GM13976 (cell line): ENCODE measurements at regions not wholly inside any gene's neighbourhood (a gene's known extent, or its start where the extent isn't known, plus 50 kb on each side); places are given as distances from the start of the nearest gene placed in this dataset.

Source experiments
- DNase-seq: peaks from one replicate; pipeline ENCODE4 v3.0.0; 2012; ENCODE audit warnings: low spot score
- in situ Hi-C: fragments of 300-500 bp; cut with MboI; formaldehyde crosslinking; loops from one replicate; pipeline ENCODE4 v1.12.0; 2022; ENCODE audit warnings: low sequenced_read_pairs, mixed read lengths, inconsistent platforms; ENCODE audit not compliant: unreplicated experiment
- TF ChIP-seq, protein P1 (sequence below): IDR thresholded peaks from 2 replicates; pipeline ENCODE4 v1.5.1; 2012; ENCODE audit warnings: borderline replicate concordance, mild to moderate bottlenecking; ENCODE audit not compliant: insufficient read depth; ENCODE audit errors: extremely low read depth, missing control alignments, control extremely low read depth

DNA sequence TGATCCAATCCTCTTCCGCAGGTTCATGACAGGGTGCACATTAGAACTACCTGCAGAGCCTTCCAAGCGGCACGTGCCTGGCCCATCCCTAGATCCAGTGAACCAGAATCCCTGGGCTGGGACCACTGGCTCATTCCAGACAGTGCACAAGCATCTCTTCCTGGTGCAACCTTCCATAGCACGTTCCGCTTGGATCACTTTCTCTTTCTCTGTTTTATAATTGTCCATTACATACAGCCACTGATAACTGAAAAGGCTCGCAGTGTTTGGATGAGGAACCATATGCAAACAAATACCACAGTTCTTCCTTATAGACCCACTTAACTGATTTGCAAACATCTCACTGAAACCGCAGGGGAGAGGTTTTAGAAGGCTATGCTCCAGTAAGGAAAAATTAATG lies 59.6 kb upstream of the DDR1 start:
- in situ Hi-C loops, result loop anchor here (10.0 kb wide), 1 partner anchor 250 kb away; no protein-coding TSS in a partner anchor
- TF ChIP-seq, protein P1, sequence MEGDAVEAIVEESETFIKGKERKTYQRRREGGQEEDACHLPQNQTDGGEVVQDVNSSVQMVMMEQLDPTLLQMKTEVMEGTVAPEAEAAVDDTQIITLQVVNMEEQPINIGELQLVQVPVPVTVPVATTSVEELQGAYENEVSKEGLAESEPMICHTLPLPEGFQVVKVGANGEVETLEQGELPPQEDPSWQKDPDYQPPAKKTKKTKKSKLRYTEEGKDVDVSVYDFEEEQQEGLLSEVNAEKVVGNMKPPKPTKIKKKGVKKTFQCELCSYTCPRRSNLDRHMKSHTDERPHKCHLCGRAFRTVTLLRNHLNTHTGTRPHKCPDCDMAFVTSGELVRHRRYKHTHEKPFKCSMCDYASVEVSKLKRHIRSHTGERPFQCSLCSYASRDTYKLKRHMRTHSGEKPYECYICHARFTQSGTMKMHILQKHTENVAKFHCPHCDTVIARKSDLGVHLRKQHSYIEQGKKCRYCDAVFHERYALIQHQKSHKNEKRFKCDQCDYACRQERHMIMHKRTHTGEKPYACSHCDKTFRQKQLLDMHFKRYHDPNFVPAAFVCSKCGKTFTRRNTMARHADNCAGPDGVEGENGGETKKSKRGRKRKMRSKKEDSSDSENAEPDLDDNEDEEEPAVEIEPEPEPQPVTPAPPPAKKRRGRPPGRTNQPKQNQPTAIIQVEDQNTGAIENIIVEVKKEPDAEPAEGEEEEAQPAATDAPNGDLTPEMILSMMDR, result no peak
- DNase-seq, result no peak

DNA sequence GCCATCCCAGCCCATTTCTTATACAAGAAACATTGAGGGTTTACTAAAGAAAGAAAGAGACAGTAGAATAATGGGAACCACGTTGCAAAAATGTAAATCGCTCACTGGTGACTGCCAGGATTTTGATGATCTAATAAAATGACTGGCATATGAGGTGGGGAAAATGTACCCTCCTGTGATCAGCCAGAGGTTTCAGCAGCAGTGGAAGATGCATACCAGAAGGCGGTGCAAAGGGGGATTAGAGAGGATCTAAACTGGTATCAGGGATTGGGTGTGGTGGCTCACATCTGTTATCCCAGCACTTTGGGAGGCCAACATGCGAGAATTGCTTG lies 60.8 kb upstream of the DDR1 start:
- in situ Hi-C loops, result loop anchor here (10.0 kb wide), 1 partner anchor 251 kb away; no protein-coding TSS in a partner anchor
- TF ChIP-seq, protein P1, result no peak
- DNase-seq, result no peak

DNA sequence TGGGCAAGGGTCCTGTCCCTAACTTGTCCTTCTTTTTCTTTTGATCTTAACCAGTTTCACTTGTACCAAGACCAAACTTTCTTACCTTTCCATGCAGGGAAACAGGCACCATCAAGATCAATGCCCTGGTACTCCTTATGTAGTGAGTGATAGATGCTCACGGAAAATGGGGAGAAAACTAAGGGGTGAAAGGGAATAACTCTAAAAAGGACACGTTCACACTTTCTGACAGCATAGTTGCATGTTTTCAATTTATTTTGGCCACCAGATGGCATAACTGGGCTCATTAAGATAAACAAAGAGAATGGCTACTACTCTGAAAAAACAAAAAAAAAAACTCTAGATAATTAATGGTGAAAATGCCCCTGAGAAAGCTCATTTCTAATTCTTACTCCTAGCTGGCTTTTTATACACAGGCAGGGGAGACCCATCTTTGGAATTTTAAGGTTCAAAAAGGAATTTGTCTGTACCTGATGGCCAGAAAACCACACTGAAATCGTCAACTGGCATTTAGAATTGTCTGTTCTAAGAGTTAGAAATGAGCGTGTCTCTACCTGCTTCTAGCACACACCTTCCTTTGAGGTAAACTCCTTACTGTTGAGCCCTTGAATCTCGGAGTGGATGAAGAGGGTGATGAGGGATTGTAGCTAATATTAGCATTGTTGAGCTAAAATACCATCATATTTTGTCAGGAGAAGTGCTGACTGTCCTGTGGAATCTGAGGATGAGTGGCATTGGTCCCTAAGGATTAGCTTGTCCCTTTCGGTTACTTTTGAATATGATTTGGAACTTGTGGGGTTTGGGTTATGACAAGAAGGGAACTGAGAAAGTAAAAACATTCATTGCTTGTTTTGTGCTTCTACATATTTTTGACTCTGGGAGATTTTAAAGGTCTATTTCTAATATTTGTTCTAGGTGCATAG lies 62.2 kb upstream of the DDR1 start:
- TF ChIP-seq, protein P1, result peak; percentile 34
- in situ Hi-C loops, result loop anchor here (10.0 kb wide), 1 partner anchor 253 kb away; no protein-coding TSS in a partner anchor
- peak; percentile 52 for DNase-seq

DNA sequence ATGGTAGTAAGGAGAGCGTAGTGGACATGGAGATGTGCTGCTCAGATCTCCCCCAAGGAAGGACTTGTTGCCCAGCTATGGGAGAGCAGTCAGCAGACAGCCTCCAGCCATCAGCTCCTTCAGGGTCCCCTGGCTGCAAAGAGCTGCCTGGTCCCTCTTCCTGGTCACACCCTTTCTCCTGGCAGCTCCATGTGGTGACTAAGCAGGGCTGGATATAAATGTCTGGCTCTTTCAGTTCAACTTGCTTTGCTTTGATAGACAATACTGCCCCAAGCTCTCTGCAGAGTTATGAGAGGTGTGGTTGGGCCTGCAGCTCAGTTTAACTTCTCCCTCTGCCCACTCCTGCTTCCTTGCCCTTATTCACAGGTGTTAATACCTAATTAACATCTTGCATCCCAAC lies 64.1 kb upstream of the DDR1 start:
- TF ChIP-seq, protein P1, result no peak
- in situ Hi-C loops, result loop anchor here (10.0 kb wide), 1 partner anchor 255 kb away; no protein-coding TSS in a partner anchor
- DNase-seq, result no peak

DNA sequence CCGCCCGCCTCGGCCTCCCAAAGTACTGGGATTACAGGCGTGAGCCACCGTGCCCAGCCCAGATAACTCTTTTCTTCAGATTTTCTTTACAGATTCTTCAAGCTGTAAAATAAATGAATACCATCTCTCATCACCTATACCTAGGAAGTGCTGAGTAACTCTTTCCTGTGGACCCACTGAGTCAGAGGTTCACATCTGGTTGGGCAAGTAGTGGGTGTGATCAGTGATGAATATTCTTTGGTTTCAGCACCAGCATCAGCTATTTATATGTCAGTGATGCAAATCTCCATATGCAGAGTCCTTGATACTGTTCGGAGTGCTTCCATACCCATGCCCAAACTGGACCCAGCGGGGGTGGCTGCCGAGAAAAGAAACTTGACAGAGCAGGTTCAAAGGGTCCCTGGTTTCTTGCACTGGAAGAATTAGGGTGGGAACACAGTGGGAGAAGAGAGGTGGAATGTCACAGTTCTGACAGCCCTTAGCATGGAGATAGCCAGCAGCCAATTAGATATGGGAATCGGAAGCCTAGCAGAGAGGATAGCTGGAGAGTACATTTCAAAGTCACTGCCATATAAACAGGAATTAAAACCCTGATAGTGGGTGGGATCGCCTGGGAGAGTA lies 64.9 kb upstream of the DDR1 start:
- in situ Hi-C loops, result no loop called here
- no peak for DNase-seq
- TF ChIP-seq, protein P1, result no peak

DNA sequence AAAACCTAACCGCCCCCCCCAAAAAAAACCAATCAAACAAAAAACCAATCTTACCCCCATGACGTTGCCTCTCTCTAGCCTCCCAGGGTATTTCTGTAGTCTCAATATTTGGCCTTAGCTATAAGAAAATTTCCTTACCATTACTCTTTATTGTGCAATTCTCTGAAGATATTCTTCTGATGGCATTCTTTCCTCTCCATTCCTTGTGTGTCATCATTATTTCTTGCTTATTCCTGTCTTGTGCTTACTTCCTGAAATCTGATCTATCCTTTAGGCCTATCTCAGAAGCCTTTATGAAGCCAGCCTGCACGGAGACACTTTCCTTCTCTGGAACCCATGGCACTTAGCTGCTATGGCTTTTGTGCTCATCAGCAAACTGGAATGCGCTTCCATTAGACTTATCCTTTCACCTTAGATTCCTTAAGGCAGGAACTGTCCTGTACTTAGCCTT lies 65.9 kb upstream of the DDR1 start:
- TF ChIP-seq, protein P1, result no peak
- DNase-seq, result no peak
- in situ Hi-C loops, result no loop called here
